Osteoblast (primary cell): ENCODE measurements at regions not wholly inside any gene's neighbourhood (a gene's known extent, or its start where the extent isn't known, plus 50 kb on each side); places are given as distances from the start of the nearest gene placed in this dataset. TPM values are rescaled to one million over a fixed set of nuclear protein-coding genes. Genes with fewer than 3 reads are reported as not detected.

ENCODE experiments used
- DNase-seq: peaks from one replicate; pipeline ENCODE4 v3.0.0; 2011; ENCODE audit warnings: low spot score, mixed read lengths; ENCODE audit not compliant: insufficient read length; ENCODE audit errors: missing footprints
- H2AFZ ChIP-seq: 2 replicates; pipeline ENCODE4 v1.6.0; 2011; ENCODE audit warnings: mild to moderate bottlenecking, low read length
- H3K27ac ChIP-seq: 2 replicates; pipeline ENCODE4 v1.5.1; 2011; ENCODE audit warnings: mild to moderate bottlenecking, low read depth, low read length, moderate library complexity
- H3K27me3 ChIP-seq: 2 replicates; pipeline ENCODE4 v1.6.0; 2012; ENCODE audit warnings: mild to moderate bottlenecking, control low read depth, inconsistent platforms, low read length, moderate library complexity; ENCODE audit not compliant: insufficient read depth
- H3K36me3 ChIP-seq: 2 replicates; pipeline ENCODE4 v1.5.1; 2011; ENCODE audit warnings: mild to moderate bottlenecking, low read length, control low read depth, moderate library complexity; ENCODE audit not compliant: insufficient read depth
- H3K4me1 ChIP-seq: 2 replicates; pipeline ENCODE4 v1.5.1; 2011; ENCODE audit warnings: mild to moderate bottlenecking, low read length, control low read depth, moderate library complexity; ENCODE audit not compliant: insufficient read depth
- H3K4me2 ChIP-seq: 2 replicates; pipeline ENCODE4 v1.6.0; 2011; ENCODE audit warnings: mild to moderate bottlenecking, low read length; ENCODE audit not compliant: insufficient read depth
- H3K4me3 ChIP-seq: fragments of 200-600 bp; sonication (generic); 3 replicates; pipeline ENCODE4 v1.5.1; 2012; ENCODE audit warnings: mild to moderate bottlenecking, low read length, inconsistent platforms; ENCODE audit not compliant: insufficient read depth
- H3K79me2 ChIP-seq: 2 replicates; pipeline ENCODE4 v1.6.0; 2012; ENCODE audit warnings: mild to moderate bottlenecking, low read length, control low read depth, inconsistent platforms; ENCODE audit not compliant: insufficient read depth
- H3K9me3 ChIP-seq: 2 replicates; pipeline ENCODE4 v1.5.1; 2011; ENCODE audit warnings: low read depth, low read length, control low read depth
- H4K20me1 ChIP-seq: 2 replicates; pipeline ENCODE4 v1.6.0; 2012; ENCODE audit warnings: mild to moderate bottlenecking, low read length, control low read depth; ENCODE audit not compliant: insufficient read depth
- CTCF ChIP-seq: IDR thresholded peaks from 2 replicates; pipeline ENCODE4 v1.5.1; 2011; ENCODE audit warnings: mild to moderate bottlenecking, low read depth, low read length, moderate library complexity; ENCODE audit errors: extremely low read depth
- small RNA-seq: library from RNA; depleted of rRNA; stranded (forward); fragments of <200 nt; gene quantifications from one replicate; pipeline ENCODE3, GENCODE V24; 2012

- Histone ChIP-seq H3K27ac (no peak overlapping the region), H4K20me1 (no peaks in the 10 kb centered on the region), H3K9me3 (no peaks in the 10 kb centered on the region), H3K27me3 (no peaks in the 10 kb centered on the region), H3K79me2 (no peaks in the 10 kb centered on the region), H3K4me2 (no peak overlapping the region), H3K36me3 (no peaks in the 10 kb centered on the region), H2AFZ (no peak overlapping the region), H3K4me1 (no peaks in the 10 kb centered on the region), H3K4me3 (no peak overlapping the region)
- DNase-seq, result no peak
- TF ChIP-seq CTCF, result no peak
Measured at GRCh38 chr1:34701326-34702060, 53.4 kb upstream of the GJB5 start.

Small RNA genes in the stretch of these regions (small RNA-seq; reads per million reads assigned to genes)
- not detected for gene MIR552
